Thyroid gland (tissue), 4 donors: ENCODE measurements at regions not wholly inside any gene's neighbourhood (a gene's known extent, or its start where the extent isn't known, plus 50 kb on each side); places are given as distances from the start of the nearest gene placed in this dataset.

Experiments
- CTCF ChIP-seq, 6 experiments: fragments of 200-600 bp in 3 of 6; fragments of 450-650 bp in 3 of 6; sonication (generic) in 3 of 6; IDR thresholded peaks; one replicate each; pipeline ENCODE4 v1.5.1; 2016 to 2019; ENCODE audit warnings: antibody characterized with exemption in 6 of 6, mild to moderate bottlenecking in 2 of 6, inconsistent platforms in 1 of 6, moderate library complexity in 1 of 6
- POLR2A ChIP-seq, 2 donors: fragments of 450-650 bp; IDR thresholded peaks; one replicate each; pipeline ENCODE4 v1.6.1; 2017; ENCODE audit warnings: antibody characterized with exemption in 2 of 2, mild to moderate bottlenecking in 2 of 2, moderate library complexity in 1 of 2

DNA sequence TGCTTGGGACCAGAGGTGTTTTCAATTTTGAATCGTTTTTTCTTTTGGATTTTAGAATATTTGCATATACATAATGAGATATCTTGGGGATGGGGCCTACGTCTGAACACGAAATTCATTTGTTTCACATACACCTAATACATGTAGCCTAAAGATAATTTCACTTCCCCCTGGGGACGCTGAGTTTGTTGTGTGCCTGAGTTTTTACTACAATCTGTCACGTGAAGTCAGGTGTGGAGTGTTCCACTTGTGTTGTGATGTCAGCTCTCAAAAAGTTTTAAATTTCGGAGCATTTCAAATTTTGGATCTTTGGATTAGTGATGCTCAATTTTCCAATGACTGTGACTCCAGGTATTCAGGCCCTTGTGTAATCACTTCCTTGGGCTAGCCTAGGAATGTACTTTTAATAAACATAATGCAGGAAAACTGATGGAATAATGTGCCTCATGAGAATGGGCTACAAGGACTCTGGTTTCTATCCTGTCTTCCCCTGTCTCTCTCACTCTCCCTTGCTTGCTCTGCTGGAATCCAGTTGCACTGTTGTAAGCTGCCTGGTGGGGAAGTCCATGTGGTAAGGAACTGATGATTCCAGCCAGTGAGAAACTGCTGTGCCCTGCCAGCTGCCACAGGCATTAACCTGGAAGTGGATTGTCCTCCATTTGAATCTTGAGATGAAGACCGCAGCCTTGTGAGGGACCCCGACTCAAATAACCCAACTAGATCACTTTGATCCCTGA, 403.8 kb downstream of the SHISA9 start:
- TF ChIP-seq CTCF (IDR thresholded peaks at IDR 0.05) (no peak), POLR2A (IDR thresholded peaks at IDR 0.05) (no peak)
